ENCODE measurements at regions not wholly inside any gene's neighbourhood (a gene's known extent, or its start where the extent isn't known, plus 50 kb on each side); places are given as distances from the start of the nearest gene placed in this dataset.

GRCh38 chrX:107323786-107324492 is 117.5 kb downstream of the DNAAF6 start:
- TF ChIP-seq CTCF (IDR thresholded peaks at IDR 0.05; ENCODE audit: unreplicated experiment), result no peak
- CTCF ChIA-PET, result interaction anchor here (0.5 kb wide), 1 partner anchor 392 kb away, joined by 3 read pairs; no protein-coding TSS in a partner anchor
- Mint-ChIP-seq H3K9me3 (ENCODE audit: unreplicated experiment) (no peaks in the 10 kb centered on the region), H3K4me3 (ENCODE audit: unreplicated experiment) (no peak overlapping the region), H3K4me1 (ENCODE audit: insufficient read depth, unreplicated experiment) (no peaks in the 10 kb centered on the region), H3K27me3 (ENCODE audit: insufficient read depth, unreplicated experiment) (peaks cover 56% of the 10 kb centered on the region), H3K36me3 (ENCODE audit: insufficient read depth, unreplicated experiment) (peaks cover 7% of the 10 kb centered on the region), H3K27ac (ENCODE audit: low read depth, unreplicated experiment) (no peak overlapping the region)
- intact Hi-C loops (cut with micrococcal nuclease), result no loop called here
- DNase-seq (ENCODE audit: unreplicated experiment), result no peak
- POLR2A ChIA-PET, result no interaction called here
- no TSS peak for BruUV-seq (replicated peaks)

- Mint-ChIP-seq H3K36me3 (ENCODE audit: insufficient read depth, unreplicated experiment) (peaks cover 7% of the 10 kb centered on the region), H3K27ac (ENCODE audit: low read depth, unreplicated experiment) (no peak overlapping the region), H3K27me3 (ENCODE audit: insufficient read depth, unreplicated experiment) (peaks cover 62% of the 10 kb centered on the region), H3K4me3 (ENCODE audit: unreplicated experiment) (no peak overlapping the region), H3K9me3 (ENCODE audit: unreplicated experiment) (no peaks in the 10 kb centered on the region), H3K4me1 (ENCODE audit: insufficient read depth, unreplicated experiment) (no peaks in the 10 kb centered on the region)
- intact Hi-C loops (cut with micrococcal nuclease), result no loop called here
- peak; percentile 12 for DNase-seq (ENCODE audit: unreplicated experiment)
- BruUV-seq (replicated peaks), result no TSS peak
- no peak for TF ChIP-seq CTCF (IDR thresholded peaks at IDR 0.05; ENCODE audit: unreplicated experiment)
- POLR2A ChIA-PET, result no interaction called here
- CTCF ChIA-PET, result no interaction called here
These were observed 118.3 kb downstream of the DNAAF6 start for GRCh38 chrX:107324493-107325310.

- intact Hi-C loops (cut with micrococcal nuclease), result no loop called here
- no TSS peak for BruUV-seq (replicated peaks)
- TF ChIP-seq CTCF (IDR thresholded peaks at IDR 0.05; ENCODE audit: unreplicated experiment), result no peak
- CTCF ChIA-PET, result no interaction called here
- no peaks in the 10 kb centered on the region for H3K9me3 Mint-ChIP-seq (ENCODE audit: unreplicated experiment)
- DNase-seq (ENCODE audit: unreplicated experiment), result no peak
- H3K4me3 Mint-ChIP-seq (ENCODE audit: unreplicated experiment), result no peak overlapping the region
- POLR2A ChIA-PET, result no interaction called here
- no peak overlapping the region for H3K27ac Mint-ChIP-seq (ENCODE audit: low read depth, unreplicated experiment)
- peaks cover 7% of the 10 kb centered on the region for H3K36me3 Mint-ChIP-seq (ENCODE audit: insufficient read depth, unreplicated experiment)
- H3K4me1 Mint-ChIP-seq (ENCODE audit: insufficient read depth, unreplicated experiment), result no peaks in the 10 kb centered on the region
- H3K27me3 Mint-ChIP-seq (ENCODE audit: insufficient read depth, unreplicated experiment), result peaks cover 60% of the 10 kb centered on the region
These were observed 119.1 kb downstream of the DNAAF6 start for GRCh38 chrX:107325467-107325866.

GRCh38 chrX:107348051-107348450 is 101.4 kb upstream of the FRMPD3 start:
- Mint-ChIP-seq H3K27ac (ENCODE audit: low read depth, unreplicated experiment) (no peak overlapping the region), H3K4me3 (ENCODE audit: unreplicated experiment) (no peak overlapping the region), H3K9me3 (ENCODE audit: unreplicated experiment) (no peaks in the 10 kb centered on the region), H3K36me3 (ENCODE audit: insufficient read depth, unreplicated experiment) (no peaks in the 10 kb centered on the region), H3K27me3 (ENCODE audit: insufficient read depth, unreplicated experiment) (peaks cover 87% of the 10 kb centered on the region), H3K4me1 (ENCODE audit: insufficient read depth, unreplicated experiment) (no peaks in the 10 kb centered on the region)
- intact Hi-C loops (cut with micrococcal nuclease), result no loop called here
- no peak for DNase-seq (ENCODE audit: unreplicated experiment)
- POLR2A ChIA-PET, result no interaction called here
- TF ChIP-seq CTCF (IDR thresholded peaks at IDR 0.05; ENCODE audit: unreplicated experiment), result no peak
- no TSS peak for BruUV-seq (replicated peaks)
- CTCF ChIA-PET, result interaction anchor here (0.6 kb wide), 2 partner anchors 69 to 546 kb away, joined by 3 to 4 read pairs; no protein-coding TSS in a partner anchor

All from MCF 10A (cell line).